Mesendoderm (in vitro differentiated cells): ENCODE measurements at regions not wholly inside any gene's neighbourhood (a gene's known extent, or its start where the extent isn't known, plus 50 kb on each side); places are given as distances from the start of the nearest gene placed in this dataset.

Experiments used
- DNase-seq: peaks from one replicate; pipeline ENCODE4 v3.0.0; 2013
- H2AK5ac ChIP-seq: 2 replicates; pipeline ENCODE4 v1.6.1; 2013; ENCODE audit warnings: low read length, inconsistent platforms
- H2BK120ac ChIP-seq: 2 replicates; pipeline ENCODE4 v1.6.1; 2013; ENCODE audit warnings: low read depth, mild to moderate bottlenecking, low read length, moderate library complexity, mixed read lengths
- H2BK15ac ChIP-seq: replicated peaks from 2 replicates; pipeline ENCODE4 v1.6.1; 2013; ENCODE audit warnings: low read depth, mild to moderate bottlenecking, moderate library complexity
- H2BK5ac ChIP-seq: 2 replicates; pipeline ENCODE4 v1.6.1; 2013; ENCODE audit warnings: low read length, inconsistent platforms
- H3K18ac ChIP-seq: 2 replicates; pipeline ENCODE4 v1.6.1; 2013; ENCODE audit warnings: mild to moderate bottlenecking, low read length, mixed read lengths
- H3K23ac ChIP-seq: one replicate; pipeline ENCODE4 v1.6.1; 2013; ENCODE audit warnings: low read length
- H3K27ac ChIP-seq: 2 replicates; pipeline ENCODE4 v1.5.1; 2013; ENCODE audit warnings: low read depth, mild to moderate bottlenecking, inconsistent platforms, low read length, moderate library complexity
- H3K27me3 ChIP-seq: 2 replicates; pipeline ENCODE4 v1.6.1; 2013; ENCODE audit warnings: low read length, control low read depth, mild to moderate bottlenecking, inconsistent platforms; ENCODE audit not compliant: insufficient read depth, poor library complexity
- H3K36me3 ChIP-seq: 2 replicates; pipeline ENCODE4 v1.6.1; 2013; ENCODE audit warnings: low read length, inconsistent platforms; ENCODE audit not compliant: control insufficient read depth, insufficient read depth
- H3K4ac ChIP-seq: one replicate; pipeline ENCODE4 v1.6.1; 2013; ENCODE audit warnings: low read depth, mild to moderate bottlenecking, low read length, moderate library complexity
- H3K4me1 ChIP-seq: 2 replicates; pipeline ENCODE4 v1.6.1; 2013; ENCODE audit warnings: low read depth, low read length, inconsistent platforms; ENCODE audit not compliant: control insufficient read depth
- H3K4me2 ChIP-seq: 2 replicates; pipeline ENCODE4 v1.6.1; 2013; ENCODE audit warnings: low read length
- H3K4me3 ChIP-seq: 2 replicates; pipeline ENCODE4 v1.5.1; 2013; ENCODE audit warnings: mild to moderate bottlenecking, low read length
- H3K56ac ChIP-seq: one replicate; pipeline ENCODE4 v1.6.1; 2013; ENCODE audit warnings: low read length
- H3K79me1 ChIP-seq: 2 replicates; pipeline ENCODE4 v1.6.1; 2013; ENCODE audit warnings: low read length, inconsistent platforms
- H3K79me2 ChIP-seq: 2 replicates; pipeline ENCODE4 v1.6.1; 2013; ENCODE audit warnings: mild to moderate bottlenecking, low read length; ENCODE audit not compliant: control insufficient read depth, insufficient read depth
- H3K9ac ChIP-seq: 2 replicates; pipeline ENCODE4 v1.6.1; 2013; ENCODE audit warnings: low read length, inconsistent platforms
- H4K5ac ChIP-seq: one replicate; pipeline ENCODE4 v1.6.1; 2013; ENCODE audit warnings: low read length
- H4K8ac ChIP-seq: one replicate; pipeline ENCODE4 v1.6.1; 2013; ENCODE audit warnings: low read depth, mild to moderate bottlenecking, control low read depth, low read length, moderate library complexity
- WGBS: extraction: QIAGEN DNeasy Blood & Tissue Kit; methylation state at CpG from one replicate; pipeline ENCODE4 v1.1.7; 2013; ENCODE audit warnings: low lambda C conversion rate, missing lambda C conversion rate; ENCODE audit not compliant: insufficient coverage; ENCODE audit errors: extremely low coverage; 5-methylcytosine and 5-hydroxymethylcytosine counted together

DNA sequence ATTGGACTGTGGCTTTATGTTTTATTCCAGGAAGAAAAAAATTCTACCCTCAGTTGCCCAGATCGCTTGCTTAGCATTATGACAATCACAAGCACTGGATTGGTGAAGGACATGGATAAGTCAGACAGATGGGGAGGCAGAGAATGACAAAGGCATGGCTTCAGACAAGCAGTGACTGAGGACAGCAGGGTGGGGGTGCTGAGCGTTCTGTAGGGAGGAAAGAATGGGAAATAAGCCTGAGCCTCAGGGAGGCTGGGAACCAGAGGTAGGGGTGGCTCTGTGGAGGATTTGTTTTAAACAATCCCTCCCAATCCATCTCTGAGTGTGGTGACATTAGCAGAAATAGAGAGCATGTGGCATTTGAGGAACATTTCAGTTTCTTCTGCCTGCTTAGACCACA is 896.9 kb downstream of the CCSER2 start:
- no peak overlapping the region for H3K4ac ChIP-seq
- H3K56ac ChIP-seq, result no peak overlapping the region
- no peaks in the 10 kb centered on the region for H3K79me1 ChIP-seq
- no peak overlapping the region for H3K18ac ChIP-seq
- DNase-seq, result no peak
- no peaks in the 10 kb centered on the region for H3K36me3 ChIP-seq
- H2BK120ac ChIP-seq, result no peak overlapping the region
- no peak overlapping the region for H3K4me3 ChIP-seq
- no peak overlapping the region for H4K5ac ChIP-seq
- H3K4me2 ChIP-seq, result no peak overlapping the region
- no peaks in the 10 kb centered on the region for H3K79me2 ChIP-seq
- no peak overlapping the region for H3K23ac ChIP-seq
- no peak overlapping the region for H2BK15ac ChIP-seq
- H2BK5ac ChIP-seq, result no peak overlapping the region
- H3K4me1 ChIP-seq, result no peaks in the 10 kb centered on the region
- no peak overlapping the region for H2AK5ac ChIP-seq
- WGBS, result no CpG with 5 or more reads among the region's 2 CpGs
- H3K27me3 ChIP-seq, result no peaks in the 10 kb centered on the region
- no peak overlapping the region for H3K27ac ChIP-seq
- H4K8ac ChIP-seq, result no peak overlapping the region
- H3K9ac ChIP-seq, result no peak overlapping the region

DNA sequence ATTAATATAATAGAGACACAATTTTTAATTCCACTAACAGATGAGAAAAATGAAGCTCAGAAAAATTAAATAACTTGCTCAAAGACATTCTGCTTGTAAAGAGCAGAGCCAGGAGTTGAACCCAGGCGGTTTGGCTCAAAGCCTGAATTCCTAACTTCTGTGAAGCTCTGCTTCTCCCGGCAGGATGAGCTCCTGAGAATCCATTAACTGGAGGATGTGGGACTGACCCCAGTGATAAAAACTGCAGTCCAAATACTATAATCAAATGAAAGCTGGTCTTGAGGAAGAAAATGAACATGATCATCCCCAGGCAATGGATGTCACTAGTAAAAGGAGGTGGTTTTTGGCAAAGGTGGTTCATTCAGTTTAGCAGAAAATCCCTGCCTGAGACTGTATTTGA is 898.2 kb downstream of the CCSER2 start:
- Histone ChIP-seq H3K4me1 (no peaks in the 10 kb centered on the region), H3K36me3 (no peaks in the 10 kb centered on the region), H2BK15ac (no peak overlapping the region), H3K79me2 (no peaks in the 10 kb centered on the region), H3K9ac (no peak overlapping the region), H3K56ac (no peak overlapping the region), H3K79me1 (no peaks in the 10 kb centered on the region), H2AK5ac (no peak overlapping the region), H3K27ac (no peak overlapping the region), H3K23ac (no peak overlapping the region), H3K18ac (no peak overlapping the region), H3K4me2 (no peak overlapping the region), H2BK5ac (no peak overlapping the region), H4K5ac (no peak overlapping the region), H3K27me3 (no peaks in the 10 kb centered on the region), H2BK120ac (no peak overlapping the region), H3K4ac (no peak overlapping the region), H4K8ac (no peak overlapping the region), H3K4me3 (no peak overlapping the region)
- no peak for DNase-seq
- WGBS, result no CpG with 5 or more reads among the region's 2 CpGs

DNA sequence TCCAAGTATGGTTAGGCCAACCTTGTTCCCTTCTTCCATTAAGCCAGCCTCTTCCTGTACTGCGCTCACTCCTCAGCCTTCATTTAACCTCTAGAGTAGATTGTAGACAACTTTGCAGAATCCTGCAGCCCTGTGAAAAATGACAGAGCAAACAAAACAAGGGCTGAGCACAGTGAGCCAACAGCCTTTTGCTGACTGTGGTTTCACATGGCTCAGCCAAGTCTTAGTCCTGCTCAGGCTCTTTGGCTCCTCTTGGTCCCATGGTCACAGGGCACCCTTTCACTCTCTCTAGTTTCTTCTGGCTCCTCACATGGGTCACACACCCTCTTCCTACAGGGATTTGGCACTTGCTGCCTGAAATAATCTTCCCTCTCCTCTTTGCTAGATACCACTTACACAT is 900.3 kb downstream of the CCSER2 start:
- H3K79me1 ChIP-seq, result no peaks in the 10 kb centered on the region
- H3K79me2 ChIP-seq, result no peaks in the 10 kb centered on the region
- no peak for DNase-seq
- H3K23ac ChIP-seq, result no peak overlapping the region
- no peak overlapping the region for H3K18ac ChIP-seq
- no peak overlapping the region for H3K4me2 ChIP-seq
- H3K36me3 ChIP-seq, result no peaks in the 10 kb centered on the region
- H3K4me3 ChIP-seq, result no peak overlapping the region
- H3K27ac ChIP-seq, result no peak overlapping the region
- H2BK15ac ChIP-seq, result no peak overlapping the region
- no peak overlapping the region for H2BK5ac ChIP-seq
- H3K9ac ChIP-seq, result no peak overlapping the region
- no peak overlapping the region for H2BK120ac ChIP-seq
- no peak overlapping the region for H2AK5ac ChIP-seq
- no peaks in the 10 kb centered on the region for H3K4me1 ChIP-seq
- H3K56ac ChIP-seq, result no peak overlapping the region
- H3K4ac ChIP-seq, result no peak overlapping the region
- no peak overlapping the region for H4K8ac ChIP-seq
- H4K5ac ChIP-seq, result no peak overlapping the region
- no peaks in the 10 kb centered on the region for H3K27me3 ChIP-seq
- WGBS, result no CpG with 5 or more reads among the region's 1 CpG

DNA sequence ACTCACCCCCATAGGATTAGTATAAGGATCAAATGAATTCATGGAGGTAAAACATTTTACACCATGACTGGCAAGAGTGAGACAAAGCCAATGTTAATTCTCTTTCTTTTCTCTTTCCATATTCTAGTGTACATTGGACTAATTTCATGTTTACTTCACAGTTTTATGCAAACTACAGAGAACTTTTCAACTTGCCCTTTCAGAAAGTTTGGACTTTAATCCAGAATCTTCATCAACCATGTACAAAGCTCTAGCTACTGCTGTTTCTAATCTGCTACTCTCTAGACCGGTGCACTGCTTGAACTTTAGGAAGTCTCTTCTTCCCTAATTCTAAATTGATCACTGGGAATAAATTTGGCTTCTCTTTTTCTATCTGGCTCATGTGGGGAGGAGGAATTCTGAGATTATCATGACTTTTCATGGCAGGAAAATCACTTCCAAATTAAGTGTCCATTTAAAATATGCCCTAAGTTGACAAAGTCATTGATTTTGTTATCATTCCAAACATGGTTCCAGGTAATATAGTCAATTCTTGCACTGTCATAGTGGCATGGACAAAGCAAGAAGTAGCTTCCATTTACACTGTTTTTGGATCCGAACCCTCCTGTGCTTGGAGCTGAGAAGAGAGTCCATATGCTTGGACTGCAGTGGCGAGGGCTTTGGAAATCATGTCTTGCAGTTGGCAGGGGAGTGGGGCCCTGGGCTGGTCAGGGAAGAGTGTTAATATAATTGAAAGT is 903.3 kb downstream of the CCSER2 start:
- Histone ChIP-seq H3K56ac (no peak overlapping the region), H3K4me3 (no peak overlapping the region), H3K4me1 (no peaks in the 10 kb centered on the region), H3K79me2 (no peaks in the 10 kb centered on the region), H3K4me2 (no peak overlapping the region), H3K36me3 (no peaks in the 10 kb centered on the region), H3K27ac (no peak overlapping the region), H3K23ac (no peak overlapping the region), H2BK15ac (no peak overlapping the region), H3K9ac (no peak overlapping the region), H2AK5ac (no peak overlapping the region), H2BK5ac (no peak overlapping the region), H4K5ac (no peak overlapping the region), H3K4ac (no peak overlapping the region), H3K18ac (no peak overlapping the region), H3K79me1 (no peaks in the 10 kb centered on the region), H4K8ac (no peak overlapping the region), H3K27me3 (no peaks in the 10 kb centered on the region), H2BK120ac (no peak overlapping the region)
- no peak for DNase-seq
- no CpG with 5 or more reads among the region's 3 CpGs for whole genome bisulfite sequencing

DNA sequence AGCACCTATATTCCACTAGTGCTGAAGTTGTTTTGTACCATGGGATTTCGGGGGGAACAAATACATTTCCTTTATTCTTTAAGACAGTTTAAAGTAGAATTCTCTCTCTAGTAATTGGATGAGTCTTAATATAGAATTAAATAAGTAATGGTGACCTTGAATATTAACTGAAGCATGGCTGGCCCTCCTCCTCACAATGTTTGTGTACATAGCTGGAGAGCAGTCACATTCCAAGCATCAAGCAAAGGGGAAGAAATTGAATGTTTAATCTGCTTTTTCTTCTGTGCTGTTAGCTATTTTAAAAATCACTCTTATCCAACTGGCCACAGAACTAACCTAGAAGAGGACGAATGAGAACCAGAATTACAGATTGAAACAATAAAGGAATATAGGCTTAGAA is 906.9 kb downstream of the CCSER2 start:
- Histone ChIP-seq H3K23ac (no peak overlapping the region), H2AK5ac (no peak overlapping the region), H3K79me1 (no peaks in the 10 kb centered on the region), H4K8ac (no peak overlapping the region), H3K56ac (no peak overlapping the region), H3K27me3 (no peaks in the 10 kb centered on the region), H3K9ac (no peak overlapping the region), H3K36me3 (no peaks in the 10 kb centered on the region), H3K4me1 (no peaks in the 10 kb centered on the region), H2BK120ac (no peak overlapping the region), H3K4me3 (no peak overlapping the region), H3K27ac (no peak overlapping the region), H3K4me2 (no peak overlapping the region), H3K4ac (no peak overlapping the region), H3K18ac (no peak overlapping the region), H2BK5ac (no peak overlapping the region), H2BK15ac (no peak overlapping the region), H3K79me2 (no peaks in the 10 kb centered on the region), H4K5ac (no peak overlapping the region)
- no peak for DNase-seq
- no CpG with 5 or more reads among the region's 2 CpGs for WGBS

DNA sequence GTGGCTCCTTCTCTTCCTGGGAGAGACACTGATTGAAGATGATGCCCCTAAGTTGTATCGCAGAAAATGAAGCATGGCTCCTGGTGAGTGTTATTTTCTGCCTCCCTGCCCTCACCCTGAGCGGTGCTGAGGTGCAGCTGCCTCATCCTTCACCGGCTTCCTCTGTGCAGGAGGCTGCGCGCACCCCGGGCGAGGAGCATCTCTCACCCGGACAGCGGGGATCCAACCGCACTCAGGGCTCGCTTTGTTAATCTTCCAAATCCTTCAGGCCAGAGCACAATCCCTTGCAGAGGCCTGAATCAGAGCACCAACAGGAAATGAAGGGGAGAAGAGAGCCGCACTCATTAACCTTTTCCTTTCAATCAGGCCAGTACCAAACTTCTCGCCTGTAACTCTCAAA is 910.3 kb downstream of the CCSER2 start:
- no peak overlapping the region for H2BK120ac ChIP-seq
- H3K4ac ChIP-seq, result no peak overlapping the region
- no peak overlapping the region for H3K18ac ChIP-seq
- no peak overlapping the region for H4K8ac ChIP-seq
- no peak overlapping the region for H4K5ac ChIP-seq
- no peak overlapping the region for H3K56ac ChIP-seq
- no peak overlapping the region for H3K4me3 ChIP-seq
- H3K9ac ChIP-seq, result no peak overlapping the region
- H3K79me2 ChIP-seq, result no peaks in the 10 kb centered on the region
- no peak overlapping the region for H3K23ac ChIP-seq
- no peaks in the 10 kb centered on the region for H3K4me1 ChIP-seq
- H2BK15ac ChIP-seq, result no peak overlapping the region
- H3K79me1 ChIP-seq, result no peaks in the 10 kb centered on the region
- no peak overlapping the region for H2AK5ac ChIP-seq
- no peak overlapping the region for H2BK5ac ChIP-seq
- H3K27me3 ChIP-seq, result no peaks in the 10 kb centered on the region
- H3K27ac ChIP-seq, result no peak overlapping the region
- no CpG with 5 or more reads among the region's 13 CpGs for WGBS
- DNase-seq, result no peak
- no peaks in the 10 kb centered on the region for H3K36me3 ChIP-seq
- no peak overlapping the region for H3K4me2 ChIP-seq
